ENCODE measurements at regions not wholly inside any gene's neighbourhood (a gene's known extent, or its start where the extent isn't known, plus 50 kb on each side); places are given as distances from the start of the nearest gene placed in this dataset.

DNA sequence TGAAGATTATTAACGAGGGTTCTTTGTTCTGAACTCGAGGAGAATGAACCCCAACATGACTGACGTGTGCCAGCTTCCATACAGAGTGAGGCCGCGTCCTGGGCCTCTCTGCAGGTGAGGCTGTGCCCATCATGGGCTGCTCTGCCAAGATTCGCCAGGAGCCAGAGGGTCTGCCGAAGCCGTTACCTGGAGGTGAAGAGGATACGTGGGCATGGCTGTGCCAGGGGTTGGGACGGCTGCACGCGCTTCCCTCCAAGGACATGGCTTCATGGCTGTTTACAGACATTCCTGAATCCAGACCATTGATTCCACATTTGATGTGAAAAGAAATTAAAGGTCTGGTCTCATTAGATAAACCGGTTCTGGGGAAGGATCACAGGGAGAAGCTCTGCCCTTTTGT is 211.4 kb upstream of the SALL3 start:
- no peak for TF ChIP-seq EP300 (IDR thresholded peaks at IDR 0.05)
- TF ChIP-seq, protein P1, sequence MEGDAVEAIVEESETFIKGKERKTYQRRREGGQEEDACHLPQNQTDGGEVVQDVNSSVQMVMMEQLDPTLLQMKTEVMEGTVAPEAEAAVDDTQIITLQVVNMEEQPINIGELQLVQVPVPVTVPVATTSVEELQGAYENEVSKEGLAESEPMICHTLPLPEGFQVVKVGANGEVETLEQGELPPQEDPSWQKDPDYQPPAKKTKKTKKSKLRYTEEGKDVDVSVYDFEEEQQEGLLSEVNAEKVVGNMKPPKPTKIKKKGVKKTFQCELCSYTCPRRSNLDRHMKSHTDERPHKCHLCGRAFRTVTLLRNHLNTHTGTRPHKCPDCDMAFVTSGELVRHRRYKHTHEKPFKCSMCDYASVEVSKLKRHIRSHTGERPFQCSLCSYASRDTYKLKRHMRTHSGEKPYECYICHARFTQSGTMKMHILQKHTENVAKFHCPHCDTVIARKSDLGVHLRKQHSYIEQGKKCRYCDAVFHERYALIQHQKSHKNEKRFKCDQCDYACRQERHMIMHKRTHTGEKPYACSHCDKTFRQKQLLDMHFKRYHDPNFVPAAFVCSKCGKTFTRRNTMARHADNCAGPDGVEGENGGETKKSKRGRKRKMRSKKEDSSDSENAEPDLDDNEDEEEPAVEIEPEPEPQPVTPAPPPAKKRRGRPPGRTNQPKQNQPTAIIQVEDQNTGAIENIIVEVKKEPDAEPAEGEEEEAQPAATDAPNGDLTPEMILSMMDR (IDR thresholded peaks at IDR 0.05), result no peak
- TF ChIP-seq POLR2A (IDR thresholded peaks at IDR 0.05), result no peak
- no peak for TF ChIP-seq POLR2AphosphoS5 (IDR thresholded peaks at IDR 0.05)
- peaks cover 0 to 10% (median 0%) of the 10 kb centered on the region in 3 donors for H3K27me3 ChIP-seq
- 78 to 90% methylated on average over 13 of the region's 13 CpGs for WGBS, 2 donors
- peak; percentile 53 for DNase-seq
- intact Hi-C loops (cut with DNase I), result no loop called here
- no peaks in the 10 kb centered on the region for H3K4me1 ChIP-seq
- H3K9me3 ChIP-seq, result no peaks in the 10 kb centered on the region
- no peak overlapping the region for H3K27ac ChIP-seq
- no peak overlapping the region for H3K4me3 ChIP-seq
- H3K36me3 ChIP-seq, result no peaks in the 10 kb centered on the region

DNA sequence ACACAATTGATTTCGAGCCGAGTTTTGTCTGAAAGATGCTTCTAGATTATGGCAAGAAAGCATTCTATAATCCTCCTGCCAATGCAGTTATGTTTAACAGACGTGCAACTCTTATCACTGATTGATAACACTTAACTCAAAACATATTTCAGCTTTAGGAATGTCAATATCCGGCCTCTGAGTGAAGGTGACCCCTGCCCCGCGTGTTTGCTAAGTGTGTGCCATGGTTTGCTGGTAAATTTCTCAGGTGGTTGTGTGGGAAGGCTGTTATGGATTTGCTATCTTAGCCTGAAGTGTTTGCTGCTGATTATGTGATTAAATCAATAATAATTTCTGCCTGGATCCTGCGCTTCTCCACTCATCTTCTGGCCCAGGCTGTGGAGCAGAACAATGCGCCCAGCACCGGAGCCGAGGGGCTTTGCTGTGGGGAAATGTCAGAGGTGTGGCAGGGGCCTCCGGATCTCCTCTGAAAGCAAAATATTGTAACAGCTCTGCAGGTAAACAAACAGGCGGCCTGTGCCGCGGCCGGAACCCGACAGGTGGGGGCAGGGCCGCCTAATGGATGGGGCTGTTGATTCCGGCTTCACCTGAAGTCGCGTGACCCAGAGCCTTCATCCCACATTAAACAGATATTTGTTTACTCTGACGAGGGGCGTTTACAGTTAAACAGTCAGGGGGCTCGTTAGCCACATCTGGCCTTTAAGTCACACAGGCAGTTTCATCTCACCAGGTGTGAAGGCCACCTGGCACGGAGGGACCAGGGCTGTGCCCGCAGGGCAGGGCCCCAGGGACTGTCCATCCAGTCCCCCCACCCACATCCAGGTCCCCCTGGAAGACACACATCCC is 210.7 kb upstream of the SALL3 start:
- H3K27me3 ChIP-seq, result peaks cover 0 to 10% (median 0%) of the 10 kb centered on the region in 3 donors
- intact Hi-C loops (cut with DNase I), result no loop called here
- TF ChIP-seq POLR2AphosphoS5 (IDR thresholded peaks at IDR 0.05) (no peak), POLR2A (IDR thresholded peaks at IDR 0.05) (no peak), EP300 (IDR thresholded peaks at IDR 0.05) (no peak)
- TF ChIP-seq, protein P1 (IDR thresholded peaks at IDR 0.05), result no peak
- no peaks in the 10 kb centered on the region for H3K36me3 ChIP-seq
- DNase-seq, result no peak
- no peak overlapping the region for H3K4me3 ChIP-seq
- H3K4me1 ChIP-seq, result no peaks in the 10 kb centered on the region
- 16 to 32% methylated on average over 25 of the region's 25 CpGs for WGBS, 2 donors
- H3K9me3 ChIP-seq, result no peaks in the 10 kb centered on the region
- no peak overlapping the region for H3K27ac ChIP-seq

DNA sequence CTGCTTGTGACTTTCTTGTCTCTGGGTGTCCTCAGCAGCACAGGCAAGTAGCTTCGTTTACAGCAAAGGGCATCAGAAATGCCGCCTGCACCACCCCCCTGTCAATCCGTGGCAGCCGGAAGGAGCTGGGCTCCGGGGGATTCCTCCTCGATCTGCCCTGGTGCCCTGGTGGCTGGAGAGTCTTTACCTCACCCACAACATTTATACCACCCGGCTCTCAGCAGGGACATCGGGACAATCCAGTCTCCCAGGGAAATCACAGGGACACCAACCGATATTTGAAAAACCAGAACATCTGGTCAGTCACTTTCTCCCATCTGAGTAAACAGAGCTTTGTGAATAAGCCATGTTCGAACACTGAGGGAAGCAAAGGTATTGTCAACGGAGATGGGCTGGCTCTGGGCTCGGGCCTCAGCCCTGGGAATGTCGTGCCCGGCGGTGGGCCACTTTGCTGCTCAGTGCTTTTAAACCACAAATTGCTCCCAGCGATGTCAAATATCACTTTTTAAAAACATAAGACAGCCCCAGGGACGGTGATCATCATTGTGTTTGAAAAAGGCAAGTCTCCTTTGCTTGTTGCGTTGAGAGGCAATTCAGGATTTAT is 210.0 kb upstream of the SALL3 start:
- WGBS, 2 donors, result 59 to 68% methylated on average over 18 of the region's 18 CpGs
- peaks cover 0 to 10% (median 0%) of the 10 kb centered on the region in 3 donors for H3K27me3 ChIP-seq
- no peaks in the 10 kb centered on the region for H3K36me3 ChIP-seq
- TF ChIP-seq POLR2AphosphoS5 (IDR thresholded peaks at IDR 0.05), result no peak
- TF ChIP-seq EP300 (IDR thresholded peaks at IDR 0.05), result no peak
- TF ChIP-seq POLR2A (IDR thresholded peaks at IDR 0.05), result no peak
- intact Hi-C loops (cut with DNase I), result no loop called here
- no peak overlapping the region for H3K27ac ChIP-seq
- no peaks in the 10 kb centered on the region for H3K4me1 ChIP-seq
- no peaks in the 10 kb centered on the region for H3K9me3 ChIP-seq
- no peak overlapping the region for H3K4me3 ChIP-seq
- peak; percentile 44 for DNase-seq

DNA sequence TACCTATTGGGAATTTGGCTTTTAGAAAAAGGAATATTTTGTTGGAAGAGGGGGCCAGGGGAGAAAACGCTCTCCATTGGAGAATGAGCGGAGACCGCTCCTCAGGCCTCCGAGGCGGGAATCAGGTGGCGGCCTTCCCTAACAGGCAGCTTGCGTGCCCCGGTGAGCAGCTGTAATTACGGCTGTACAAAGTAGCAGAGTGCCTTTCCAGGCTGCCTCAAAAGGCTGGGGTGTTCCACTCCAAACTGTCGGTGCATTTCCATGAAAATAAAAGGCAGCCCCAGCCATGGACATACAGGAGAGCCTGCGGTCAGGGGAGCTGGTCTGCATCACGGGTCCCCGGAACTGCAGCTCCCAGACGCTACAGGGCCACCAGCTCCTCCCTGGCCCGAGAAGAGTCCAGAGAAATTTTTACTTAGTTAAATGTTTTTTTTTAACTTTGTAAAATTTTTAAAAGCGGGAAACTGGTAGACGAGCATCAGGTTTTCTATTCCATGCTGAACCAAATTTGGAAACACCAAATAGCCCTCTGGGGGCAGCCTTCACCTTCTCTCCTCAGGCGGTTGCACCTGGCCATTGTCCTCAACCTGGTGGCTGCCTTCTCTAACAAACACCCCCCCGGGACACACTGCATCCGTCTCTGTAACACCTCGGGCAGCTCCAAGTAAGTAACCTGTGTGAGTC is 209.3 kb upstream of the SALL3 start:
- Histone ChIP-seq H3K27ac (no peak overlapping the region), H3K4me3 (no peak overlapping the region), H3K9me3 (no peaks in the 10 kb centered on the region), H3K27me3 (peaks cover 0 to 10% (median 0%) of the 10 kb centered on the region in 3 donors), H3K36me3 (no peaks in the 10 kb centered on the region), H3K4me1 (no peaks in the 10 kb centered on the region)
- TF ChIP-seq POLR2A (IDR thresholded peaks at IDR 0.05) (no peak), POLR2AphosphoS5 (IDR thresholded peaks at IDR 0.05) (no peak), EP300 (IDR thresholded peaks at IDR 0.05) (no peak)
- TF ChIP-seq, protein P1 (IDR thresholded peaks at IDR 0.05), result no peak
- DNase-seq, result peak; percentile 41
- WGBS, 2 donors, result 83 to 89% methylated on average over 21 of the region's 21 CpGs
- intact Hi-C loops (cut with DNase I), result no loop called here

DNA sequence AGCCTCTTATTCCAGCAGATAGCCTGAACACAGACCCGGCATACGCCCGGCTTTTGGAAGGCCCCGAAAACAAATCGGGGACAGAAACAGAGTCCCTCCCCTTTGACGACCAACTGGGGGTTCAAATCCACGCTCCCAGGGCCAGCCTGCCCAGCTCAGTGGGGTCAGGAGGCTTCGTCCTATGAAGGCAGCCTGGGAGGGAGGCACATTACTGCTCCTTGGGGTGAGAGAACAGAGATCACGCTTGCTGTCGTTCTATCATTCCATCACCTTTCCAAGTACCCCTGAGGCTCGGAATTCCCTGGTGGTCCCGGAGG is 208.8 kb upstream of the SALL3 start:
- Histone ChIP-seq H3K27me3 (peaks cover 0 to 10% (median 0%) of the 10 kb centered on the region in 3 donors), H3K36me3 (no peaks in the 10 kb centered on the region), H3K4me1 (no peaks in the 10 kb centered on the region), H3K9me3 (no peaks in the 10 kb centered on the region), H3K27ac (no peak overlapping the region), H3K4me3 (no peak overlapping the region)
- intact Hi-C loops (cut with DNase I), result no loop called here
- 89 to 90% methylated on average over 12 of the region's 12 CpGs for WGBS, 2 donors
- TF ChIP-seq, protein P1 (IDR thresholded peaks at IDR 0.05), result no peak
- no peak for TF ChIP-seq POLR2A (IDR thresholded peaks at IDR 0.05)
- TF ChIP-seq POLR2AphosphoS5 (IDR thresholded peaks at IDR 0.05), result no peak
- no peak for TF ChIP-seq EP300 (IDR thresholded peaks at IDR 0.05)
- peak; percentile 45 for DNase-seq

Data from sigmoid colon (tissue), 6 donors.